GM23338 (cell line): ENCODE measurements at regions not wholly inside any gene's neighbourhood (a gene's known extent, or its start where the extent isn't known, plus 50 kb on each side); places are given as distances from the start of the nearest gene placed in this dataset.

ENCODE experiments used
- ATAC-seq: fragments of 200-7000 bp; cut with Tn5 transposase; 3 replicates; pipeline ENCODE4 v1.9.1; 2020
- DNase-seq: peaks from one replicate; pipeline ENCODE4 v3.0.0-alpha.2; 2015; ENCODE audit warnings: low spot score
- H2AFZ ChIP-seq: fragments of 200-600 bp; sonication (generic); 2 replicates; pipeline ENCODE4 v1.8.0; 2016; ENCODE audit warnings: antibody characterized with exemption, mild to moderate bottlenecking, moderate library complexity
- H3F3A ChIP-seq: fragments of 200-600 bp; sonication (generic); replicated peaks from 2 replicates; pipeline ENCODE4 v1.8.0; 2017; ENCODE audit warnings: antibody characterized with exemption, mixed run types, low read depth
- H3K27ac ChIP-seq: fragments of 200-600 bp; sonication (generic); 2 replicates; pipeline ENCODE4 v1.6.1; 2016; ENCODE audit warnings: low read depth
- H3K27me3 ChIP-seq: fragments of 200-600 bp; sonication (generic); 2 replicates; pipeline ENCODE4 v1.8.0; 2016; ENCODE audit warnings: mild to moderate bottlenecking, mixed run types, moderate library complexity; ENCODE audit not compliant: insufficient read depth
- H3K36me3 ChIP-seq: fragments of 200-600 bp; sonication (generic); 2 replicates; pipeline ENCODE4 v1.8.0; 2016; ENCODE audit warnings: mild to moderate bottlenecking; ENCODE audit not compliant: insufficient read depth
- H3K4me1 ChIP-seq: fragments of 200-600 bp; sonication (generic); 2 replicates; pipeline ENCODE4 v1.8.0; 2016; ENCODE audit warnings: mild to moderate bottlenecking, moderate library complexity; ENCODE audit not compliant: insufficient read depth
- H3K4me2 ChIP-seq: fragments of 200-600 bp; sonication (generic); 2 replicates; pipeline ENCODE4 v1.7.1; 2017; ENCODE audit warnings: mixed run types
- H3K4me3 ChIP-seq: fragments of 200-600 bp; sonication (generic); 2 replicates; pipeline ENCODE4 v1.6.1; 2016; ENCODE audit warnings: mixed run types
- H3K79me2 ChIP-seq: fragments of 200-600 bp; sonication (generic); replicated peaks from 2 replicates; pipeline ENCODE4 v1.8.0; 2017; ENCODE audit warnings: mild to moderate bottlenecking; ENCODE audit not compliant: insufficient read depth
- H3K9me2 ChIP-seq: fragments of 200-600 bp; sonication (generic); 2 replicates; pipeline ENCODE4 v1.8.0; 2017; ENCODE audit not compliant: insufficient read depth
- H4K20me1 ChIP-seq: fragments of 200-600 bp; sonication (generic); replicated peaks from 2 replicates; pipeline ENCODE4 v1.8.0; 2017; ENCODE audit warnings: mild to moderate bottlenecking; ENCODE audit not compliant: insufficient read depth
- H3K27ac Mint-ChIP-seq: 2 replicates; pipeline ENCODE4 v1.8.0; 2020; ENCODE audit warnings: inconsistent platforms, mild to moderate bottlenecking, moderate library complexity, mixed read lengths
- H3K27me3 Mint-ChIP-seq: 3 replicates; pipeline ENCODE4 v1.8.0; 2022; ENCODE audit warnings: low read depth, mild to moderate bottlenecking, moderate library complexity, mixed read lengths, inconsistent platforms; ENCODE audit not compliant: insufficient read depth, poor library complexity
- H3K36me3 Mint-ChIP-seq: 3 replicates; pipeline ENCODE4 v1.8.0; 2021; ENCODE audit warnings: low read depth, mild to moderate bottlenecking, inconsistent platforms, moderate library complexity, mixed read lengths
- H3K4me1 Mint-ChIP-seq: 3 replicates; pipeline ENCODE4 v1.8.0; 2020; ENCODE audit warnings: mild to moderate bottlenecking, inconsistent platforms, mixed read lengths
- H3K4me3 Mint-ChIP-seq: 3 replicates; pipeline ENCODE4 v1.8.0; 2021; ENCODE audit warnings: moderate library complexity, mild to moderate bottlenecking, inconsistent platforms, mixed read lengths
- H3K9me3 Mint-ChIP-seq: 3 replicates; pipeline ENCODE4 v1.8.0; 2020; ENCODE audit warnings: moderate library complexity, mild to moderate bottlenecking, inconsistent platforms, mixed read lengths
- CREB1 ChIP-seq: fragments of 250-450 bp; sonication (Bioruptor Pico); IDR thresholded peaks from 2 replicates; pipeline ENCODE4 v1.5.0; 2020; ENCODE audit warnings: low read depth, mild to moderate bottlenecking, moderate library complexity
- EZH2 ChIP-seq: fragments of 200-600 bp; sonication (generic); IDR thresholded peaks from one replicate; pipeline ENCODE4 v1.8.0; 2017; ENCODE audit warnings: antibody characterized with exemption, mild to moderate bottlenecking, low read depth; ENCODE audit not compliant: unreplicated experiment
- EZH2phosphoT487 ChIP-seq: fragments of 200-600 bp; sonication (generic); IDR thresholded peaks from one replicate; pipeline ENCODE4 v1.8.1; 2018; ENCODE audit warnings: antibody characterized with exemption; ENCODE audit not compliant: unreplicated experiment
- NANOG ChIP-seq: IDR thresholded peaks from 2 replicates; pipeline ENCODE4 v1.6.1; 2016; ENCODE audit warnings: antibody characterized with exemption, borderline replicate concordance
- POLR2AphosphoS5 ChIP-seq: IDR thresholded peaks from 2 replicates; pipeline ENCODE4 v1.6.1; 2016; ENCODE audit warnings: antibody characterized with exemption, low read depth
- REST ChIP-seq: IDR thresholded peaks from one replicate; pipeline ENCODE4 v1.6.1; 2018; ENCODE audit warnings: antibody characterized with exemption; ENCODE audit not compliant: unreplicated experiment
- STAT1 ChIP-seq: IDR thresholded peaks from one replicate; pipeline ENCODE4 v1.6.1; 2016; ENCODE audit warnings: antibody characterized with exemption; ENCODE audit not compliant: unreplicated experiment
- ZNF114 ChIP-seq: fragments of 250-450 bp; sonication (Bioruptor Pico); IDR thresholded peaks from 2 replicates; pipeline ENCODE4 v1.5.0; 2020; ENCODE audit warnings: mild to moderate bottlenecking, moderate library complexity
- ZNF462 ChIP-seq: fragments of 250-450 bp; sonication (Bioruptor Pico); IDR thresholded peaks from 2 replicates; pipeline ENCODE4 v1.5.0; 2020; ENCODE audit warnings: mild to moderate bottlenecking, moderate library complexity

- no peak for TF ChIP-seq ZNF462 (CRISPR knock-in tag)
Measured at GRCh38 chr2:12436483-12436882, 280.3 kb upstream of the TRIB2 start (continued).

GRCh38 chr2:12436935-12437561 lies 279.7 kb upstream of the TRIB2 start:
- H3K27me3 ChIP-seq, result no peaks in the 10 kb centered on the region
- H2AFZ ChIP-seq, result no peak overlapping the region
- H3K9me2 ChIP-seq, result peaks cover 3% of the 10 kb centered on the region; the same call in 1 of the 2 replicates
- peaks cover 2% of the 10 kb centered on the region for H3K27me3 Mint-ChIP-seq
- peaks cover 7% of the 10 kb centered on the region; the same call in 2 of the 3 replicates for H3K36me3 Mint-ChIP-seq
- no peak overlapping the region for H3K4me3 ChIP-seq
- no peaks in the 10 kb centered on the region for H3K79me2 ChIP-seq
- ATAC-seq (no peak), DNase-seq (no peak)
- H3K4me3 Mint-ChIP-seq, result no peak overlapping the region
- H3K27ac ChIP-seq, result no peak overlapping the region
- H3K4me1 ChIP-seq, result no peaks in the 10 kb centered on the region
- no peaks in the 10 kb centered on the region for H3F3A ChIP-seq
- no peak overlapping the region for H3K4me2 ChIP-seq
- peaks cover 5% of the 10 kb centered on the region; the same call in 2 of the 3 replicates for H3K9me3 Mint-ChIP-seq
- no peaks in the 10 kb centered on the region for H3K36me3 ChIP-seq
- H3K4me1 Mint-ChIP-seq, result peaks cover 7% of the 10 kb centered on the region; the same call in 2 of the 3 replicates
- H3K27ac Mint-ChIP-seq, result no peak overlapping the region
- H4K20me1 ChIP-seq, result no peaks in the 10 kb centered on the region
- TF ChIP-seq REST, result no peak
- TF ChIP-seq STAT1, result no peak
- TF ChIP-seq POLR2AphosphoS5, result no peak
- TF ChIP-seq EZH2, result no peak
- TF ChIP-seq CREB1 (CRISPR knock-in tag), result no peak
- TF ChIP-seq NANOG, result no peak
- TF ChIP-seq ZNF114 (CRISPR knock-in tag), result no peak
- no peak for TF ChIP-seq EZH2phosphoT487
